ENCODE measurements at regions not wholly inside any gene's neighbourhood (a gene's known extent, or its start where the extent isn't known, plus 50 kb on each side); places are given as distances from the start of the nearest gene placed in this dataset.

DNA sequence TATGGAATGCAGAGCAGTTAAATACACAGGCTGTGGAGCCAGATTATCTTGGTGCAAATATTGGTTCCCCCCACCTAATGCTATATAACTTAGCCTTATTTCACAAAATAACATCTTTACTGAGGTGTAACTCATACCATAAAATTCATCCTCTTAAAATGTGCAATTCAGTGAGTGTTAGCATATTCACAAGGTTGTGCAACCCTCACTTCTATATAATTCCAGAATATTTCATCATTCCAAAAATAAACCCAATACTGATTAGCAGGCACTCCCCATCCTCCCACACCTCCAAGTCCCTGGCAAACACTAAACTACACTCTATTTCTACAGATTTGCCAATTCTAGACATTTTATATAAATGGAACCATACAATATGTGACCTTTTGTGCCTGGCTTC, 116.3 kb upstream of the CNTN1 start:
- H3K9ac ChIP-seq (ENCODE audit: low read depth in 1 of 2, low read length in 2 of 2): no peak overlapping the region
- no peak for DNase-seq (ENCODE audit: low spot score)
- no peaks in the 10 kb centered on the region for H3K27me3 ChIP-seq (ENCODE audit: control insufficient read depth in 4 of 4, insufficient read depth in 4 of 4, low read length in 3 of 4)
- H3K4me1 ChIP-seq (ENCODE audit: control insufficient read depth in 4 of 4, insufficient read depth in 4 of 4, low read length in 3 of 4): no peaks in the 10 kb centered on the region
- no peak overlapping the region for H3K4me3 ChIP-seq (ENCODE audit: low read depth in 1 of 3, low read length in 3 of 3)
- peaks cover 0 to 2% (median under 1%) of the 10 kb centered on the region in 4 donors for H3K9me3 ChIP-seq (ENCODE audit: control insufficient read depth in 4 of 4, low read length in 3 of 4)
- H3K27ac ChIP-seq (ENCODE audit: low read depth in 1 of 2, low read length in 2 of 2): no peak overlapping the region
- TF ChIP-seq FOXA2 (IDR thresholded peaks at IDR 0.05) (no peak), TAF1 (conservative IDR thresholded peaks at IDR 0.05) (no peak), RAD21 (IDR thresholded peaks at IDR 0.05) (no peak), JUND (IDR thresholded peaks at IDR 0.05) (no peak), GABPA (IDR thresholded peaks at IDR 0.05 in 1 of 2, conservative IDR thresholded peaks at IDR 0.05 in 1 of 2) (no peak), ZBTB33 (IDR thresholded peaks at IDR 0.05) (no peak), NR2F2 (IDR thresholded peaks at IDR 0.05) (no peak), FOXA1 (IDR thresholded peaks at IDR 0.05) (no peak), HNF4A (conservative IDR thresholded peaks at IDR 0.05) (no peak)
- TF ChIP-seq, protein P1, sequence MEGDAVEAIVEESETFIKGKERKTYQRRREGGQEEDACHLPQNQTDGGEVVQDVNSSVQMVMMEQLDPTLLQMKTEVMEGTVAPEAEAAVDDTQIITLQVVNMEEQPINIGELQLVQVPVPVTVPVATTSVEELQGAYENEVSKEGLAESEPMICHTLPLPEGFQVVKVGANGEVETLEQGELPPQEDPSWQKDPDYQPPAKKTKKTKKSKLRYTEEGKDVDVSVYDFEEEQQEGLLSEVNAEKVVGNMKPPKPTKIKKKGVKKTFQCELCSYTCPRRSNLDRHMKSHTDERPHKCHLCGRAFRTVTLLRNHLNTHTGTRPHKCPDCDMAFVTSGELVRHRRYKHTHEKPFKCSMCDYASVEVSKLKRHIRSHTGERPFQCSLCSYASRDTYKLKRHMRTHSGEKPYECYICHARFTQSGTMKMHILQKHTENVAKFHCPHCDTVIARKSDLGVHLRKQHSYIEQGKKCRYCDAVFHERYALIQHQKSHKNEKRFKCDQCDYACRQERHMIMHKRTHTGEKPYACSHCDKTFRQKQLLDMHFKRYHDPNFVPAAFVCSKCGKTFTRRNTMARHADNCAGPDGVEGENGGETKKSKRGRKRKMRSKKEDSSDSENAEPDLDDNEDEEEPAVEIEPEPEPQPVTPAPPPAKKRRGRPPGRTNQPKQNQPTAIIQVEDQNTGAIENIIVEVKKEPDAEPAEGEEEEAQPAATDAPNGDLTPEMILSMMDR (IDR thresholded peaks at IDR 0.05; ENCODE audit: low read depth, low read length, missing input control): no peak
- TF ChIP-seq, protein P2, sequence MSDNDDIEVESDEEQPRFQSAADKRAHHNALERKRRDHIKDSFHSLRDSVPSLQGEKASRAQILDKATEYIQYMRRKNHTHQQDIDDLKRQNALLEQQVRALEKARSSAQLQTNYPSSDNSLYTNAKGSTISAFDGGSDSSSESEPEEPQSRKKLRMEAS (IDR thresholded peaks at IDR 0.05): no peak
- no peaks in the 10 kb centered on the region for H3K36me3 ChIP-seq (ENCODE audit: control insufficient read depth in 4 of 4, insufficient read depth in 3 of 4, low read depth in 1 of 4, low read length in 3 of 4)

DNA sequence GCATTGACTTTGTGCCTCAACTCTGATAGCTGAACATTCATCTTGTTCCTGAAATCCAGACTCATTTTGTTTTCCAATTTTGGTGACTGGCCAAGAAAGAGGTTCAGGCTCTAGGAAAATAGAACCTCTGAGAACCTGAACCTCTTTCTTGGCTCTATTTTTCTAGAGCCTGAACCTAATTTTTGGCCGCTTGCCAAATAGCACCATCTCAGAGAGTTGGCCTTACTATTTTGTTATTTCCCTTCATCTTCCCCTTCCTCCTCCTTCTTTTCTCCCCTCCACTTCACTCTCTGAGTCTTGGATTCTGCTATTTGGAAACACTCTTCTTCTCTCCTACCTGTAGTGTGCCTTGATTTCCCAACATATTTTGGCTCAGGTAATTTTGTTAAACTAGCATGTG, 114.4 kb upstream of the CNTN1 start:
- no peak overlapping the region for H3K4me3 ChIP-seq (ENCODE audit: low read depth in 1 of 3, low read length in 3 of 3)
- no peak for DNase-seq (ENCODE audit: low spot score)
- TF ChIP-seq ZBTB33 (IDR thresholded peaks at IDR 0.05) (no peak), EGR1 (IDR thresholded peaks at IDR 0.05; ENCODE audit: low read depth in 2 of 2) (no peak), SP1 (IDR thresholded peaks at IDR 0.05) (no peak), FOXA1 (IDR thresholded peaks at IDR 0.05) (no peak), RAD21 (IDR thresholded peaks at IDR 0.05) (no peak), TAF1 (conservative IDR thresholded peaks at IDR 0.05) (no peak), FOXA2 (IDR thresholded peaks at IDR 0.05) (no peak), JUND (IDR thresholded peaks at IDR 0.05) (no peak), GABPA (IDR thresholded peaks at IDR 0.05 in 1 of 2, conservative IDR thresholded peaks at IDR 0.05 in 1 of 2) (no peak), RXRA (IDR thresholded peaks at IDR 0.05) (no peak), HNF4A (conservative IDR thresholded peaks at IDR 0.05) (no peak), YY1 (IDR thresholded peaks at IDR 0.05) (no peak), NR2F2 (IDR thresholded peaks at IDR 0.05) (no peak), HNF4G (IDR thresholded peaks at IDR 0.05) (no peak)
- TF ChIP-seq, protein P2 (IDR thresholded peaks at IDR 0.05): no peak
- TF ChIP-seq, protein P3, sequence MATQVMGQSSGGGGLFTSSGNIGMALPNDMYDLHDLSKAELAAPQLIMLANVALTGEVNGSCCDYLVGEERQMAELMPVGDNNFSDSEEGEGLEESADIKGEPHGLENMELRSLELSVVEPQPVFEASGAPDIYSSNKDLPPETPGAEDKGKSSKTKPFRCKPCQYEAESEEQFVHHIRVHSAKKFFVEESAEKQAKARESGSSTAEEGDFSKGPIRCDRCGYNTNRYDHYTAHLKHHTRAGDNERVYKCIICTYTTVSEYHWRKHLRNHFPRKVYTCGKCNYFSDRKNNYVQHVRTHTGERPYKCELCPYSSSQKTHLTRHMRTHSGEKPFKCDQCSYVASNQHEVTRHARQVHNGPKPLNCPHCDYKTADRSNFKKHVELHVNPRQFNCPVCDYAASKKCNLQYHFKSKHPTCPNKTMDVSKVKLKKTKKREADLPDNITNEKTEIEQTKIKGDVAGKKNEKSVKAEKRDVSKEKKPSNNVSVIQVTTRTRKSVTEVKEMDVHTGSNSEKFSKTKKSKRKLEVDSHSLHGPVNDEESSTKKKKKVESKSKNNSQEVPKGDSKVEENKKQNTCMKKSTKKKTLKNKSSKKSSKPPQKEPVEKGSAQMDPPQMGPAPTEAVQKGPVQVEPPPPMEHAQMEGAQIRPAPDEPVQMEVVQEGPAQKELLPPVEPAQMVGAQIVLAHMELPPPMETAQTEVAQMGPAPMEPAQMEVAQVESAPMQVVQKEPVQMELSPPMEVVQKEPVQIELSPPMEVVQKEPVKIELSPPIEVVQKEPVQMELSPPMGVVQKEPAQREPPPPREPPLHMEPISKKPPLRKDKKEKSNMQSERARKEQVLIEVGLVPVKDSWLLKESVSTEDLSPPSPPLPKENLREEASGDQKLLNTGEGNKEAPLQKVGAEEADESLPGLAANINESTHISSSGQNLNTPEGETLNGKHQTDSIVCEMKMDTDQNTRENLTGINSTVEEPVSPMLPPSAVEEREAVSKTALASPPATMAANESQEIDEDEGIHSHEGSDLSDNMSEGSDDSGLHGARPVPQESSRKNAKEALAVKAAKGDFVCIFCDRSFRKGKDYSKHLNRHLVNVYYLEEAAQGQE (IDR thresholded peaks at IDR 0.05): no peak
- TF ChIP-seq, protein P4, sequence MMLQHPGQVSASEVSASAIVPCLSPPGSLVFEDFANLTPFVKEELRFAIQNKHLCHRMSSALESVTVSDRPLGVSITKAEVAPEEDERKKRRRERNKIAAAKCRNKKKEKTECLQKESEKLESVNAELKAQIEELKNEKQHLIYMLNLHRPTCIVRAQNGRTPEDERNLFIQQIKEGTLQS (IDR thresholded peaks at IDR 0.05): no peak
- TF ChIP-seq, protein P1 (IDR thresholded peaks at IDR 0.05; ENCODE audit: low read depth, low read length, missing input control): no peak
- WGBS: 64% methylated on average over 1 of the region's 1 CpG
- no peak overlapping the region for H3K27ac ChIP-seq (ENCODE audit: low read depth in 1 of 2, low read length in 2 of 2)
- H3K27me3 ChIP-seq (ENCODE audit: control insufficient read depth in 4 of 4, insufficient read depth in 4 of 4, low read length in 3 of 4): no peaks in the 10 kb centered on the region
- peaks cover 0 to 6% (median 4%) of the 10 kb centered on the region in 4 donors for H3K9me3 ChIP-seq (ENCODE audit: control insufficient read depth in 4 of 4, low read length in 3 of 4)
- H3K36me3 ChIP-seq (ENCODE audit: control insufficient read depth in 4 of 4, insufficient read depth in 3 of 4, low read depth in 1 of 4, low read length in 3 of 4): no peaks in the 10 kb centered on the region
- H3K9ac ChIP-seq (ENCODE audit: low read depth in 1 of 2, low read length in 2 of 2): no peak overlapping the region
- H3K4me1 ChIP-seq (ENCODE audit: control insufficient read depth in 4 of 4, insufficient read depth in 4 of 4, low read length in 3 of 4): no peaks in the 10 kb centered on the region

Measured in liver (tissue), 8 donors.